HL-60 (cell line): ENCODE measurements at regions not wholly inside any gene's neighbourhood (a gene's known extent, or its start where the extent isn't known, plus 50 kb on each side); places are given as distances from the start of the nearest gene placed in this dataset.

ENCODE experiments used
- DNase-seq, 2 experiments: peaks; one replicate each; pipeline ENCODE4 v3.0.0-alpha.2; 2010 to 2020; ENCODE audit warnings: low read depth in 1 of 2, low spot score in 1 of 2
- H3K27ac ChIP-seq: fragments of 250-450 bp; sonication (Bioruptor Pico); replicated peaks from 2 replicates; pipeline ENCODE4 v1.5.1; 2020; ENCODE audit warnings: mild to moderate bottlenecking, moderate library complexity
- H3K27me3 ChIP-seq: fragments of 250-450 bp; sonication (Bioruptor Pico); 2 replicates; pipeline ENCODE4 v1.5.1; 2021; ENCODE audit warnings: mild to moderate bottlenecking, moderate library complexity; ENCODE audit not compliant: insufficient read depth, poor library complexity, severe bottlenecking
- H3K4me3 ChIP-seq: replicated peaks from 2 replicates; pipeline ENCODE4 v1.5.1; 2011; ENCODE audit warnings: mild to moderate bottlenecking, control low read depth, low read length; ENCODE audit not compliant: insufficient read depth
- CTCF ChIP-seq: IDR thresholded peaks from one replicate; pipeline ENCODE4 v1.5.1; 2011; ENCODE audit warnings: low read length, control low read depth, inconsistent platforms; ENCODE audit not compliant: insufficient read depth
- GABPA ChIP-seq: IDR thresholded peaks from 2 replicates; pipeline ENCODE4 v1.6.1; 2012; ENCODE audit warnings: low read depth
- POLR2AphosphoS5 ChIP-seq: IDR thresholded peaks from 2 replicates; pipeline ENCODE4 v1.6.1; 2012; ENCODE audit warnings: low read depth
- REST ChIP-seq: IDR thresholded peaks from 2 replicates; pipeline ENCODE4 v1.6.1; 2012; ENCODE audit warnings: low read depth; ENCODE audit not compliant: insufficient replicate concordance
- SPI1 ChIP-seq: IDR thresholded peaks from 2 replicates; pipeline ENCODE4 v1.6.1; 2012; ENCODE audit warnings: low read depth, mild to moderate bottlenecking, borderline replicate concordance

GRCh38 chr9:105132606-105133005, 111.8 kb upstream of the SLC44A1 start:
- H3K27ac ChIP-seq = no peak overlapping the region
- no peak for DNase-seq
- TF ChIP-seq POLR2AphosphoS5 (no peak), REST (no peak), GABPA (no peak)

GRCh38 chr9:105138306-105138801, 106.1 kb upstream of the SLC44A1 start:
- no peak for DNase-seq
- Histone ChIP-seq H3K27me3 (no peaks in the 10 kb centered on the region), H3K4me3 (no peak overlapping the region), H3K27ac (no peak overlapping the region)
- no peak for TF ChIP-seq GABPA
- no peak for TF ChIP-seq POLR2AphosphoS5
- TF ChIP-seq SPI1 = no peak
- TF ChIP-seq CTCF = no peak
- TF ChIP-seq REST = no peak

More at GRCh38 chr9:105132606-105133005, 111.8 kb upstream of the SLC44A1 start:
- Histone ChIP-seq H3K27me3 (no peaks in the 10 kb centered on the region), H3K4me3 (no peak overlapping the region)

- TF ChIP-seq SPI1 (peak; percentile 58; the same call in 1 of the 2 replicates), CTCF (no peak)
These were observed 103.1 kb upstream of the SLC44A1 start for GRCh38 chr9:105141146-105141975.

GRCh38 chr9:105141976-105142250, 102.5 kb upstream of the SLC44A1 start:
- DNase-seq = no peak
- Histone ChIP-seq H3K27ac (peak overlapping the region; percentile 4; the same call in 1 of the 2 replicates), H3K4me3 (no peak overlapping the region), H3K27me3 (no peaks in the 10 kb centered on the region)
- TF ChIP-seq SPI1 (no peak), REST (no peak), POLR2AphosphoS5 (no peak), CTCF (no peak), GABPA (no peak)

More at GRCh38 chr9:105141146-105141975, 103.1 kb upstream of the SLC44A1 start:
- DNase-seq = peak in 1 of 2 experiments; percentile 50
- 0 out of 2 replicates have a peak overlapping the region, but pooled peaks have one; percentile 4 for H3K27ac ChIP-seq
- H3K4me3 ChIP-seq = no peak overlapping the region
- no peaks in the 10 kb centered on the region for H3K27me3 ChIP-seq
